ENCODE measurements at regions not wholly inside any gene's neighbourhood (a gene's known extent, or its start where the extent isn't known, plus 50 kb on each side); places are given as distances from the start of the nearest gene placed in this dataset.

DNA sequence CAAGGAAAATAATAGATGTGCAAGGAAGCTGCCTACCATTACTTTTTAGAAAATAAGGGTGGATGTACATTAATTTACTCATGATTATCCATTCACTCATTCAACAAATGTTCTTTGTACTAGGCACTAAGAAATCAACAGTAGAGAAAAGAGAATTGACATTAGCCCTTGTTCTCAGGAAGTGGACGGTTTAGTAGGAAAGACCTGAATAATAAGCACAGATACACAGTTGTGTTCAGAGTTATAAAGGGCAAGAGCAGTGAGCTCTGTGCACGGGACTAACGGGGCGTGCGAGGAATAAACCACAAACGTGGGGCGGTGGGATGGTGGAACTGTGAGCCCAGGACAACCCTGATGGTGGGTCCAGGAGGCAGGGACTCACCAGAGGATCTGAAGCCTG, 94.4 kb upstream of the MBOAT2 start:
- peaks cover 4 to 12% (median 9%) of the 10 kb centered on the region in 4 donors for H3K4me1 ChIP-seq
- no peaks in the 10 kb centered on the region for H3K9me3 ChIP-seq
- no peak overlapping the region for H3K4me3 ChIP-seq
- intact Hi-C loops (cut with DNase I; ENCODE audit: low total_unique reads) = no loop called here
- TF ChIP-seq EP300 (IDR thresholded peaks at IDR 0.05; ENCODE audit: low read depth) (no peak), POLR2A (IDR thresholded peaks at IDR 0.05) (no peak), POLR2AphosphoS5 (IDR thresholded peaks at IDR 0.05) (no peak)
- TF ChIP-seq, protein P1, sequence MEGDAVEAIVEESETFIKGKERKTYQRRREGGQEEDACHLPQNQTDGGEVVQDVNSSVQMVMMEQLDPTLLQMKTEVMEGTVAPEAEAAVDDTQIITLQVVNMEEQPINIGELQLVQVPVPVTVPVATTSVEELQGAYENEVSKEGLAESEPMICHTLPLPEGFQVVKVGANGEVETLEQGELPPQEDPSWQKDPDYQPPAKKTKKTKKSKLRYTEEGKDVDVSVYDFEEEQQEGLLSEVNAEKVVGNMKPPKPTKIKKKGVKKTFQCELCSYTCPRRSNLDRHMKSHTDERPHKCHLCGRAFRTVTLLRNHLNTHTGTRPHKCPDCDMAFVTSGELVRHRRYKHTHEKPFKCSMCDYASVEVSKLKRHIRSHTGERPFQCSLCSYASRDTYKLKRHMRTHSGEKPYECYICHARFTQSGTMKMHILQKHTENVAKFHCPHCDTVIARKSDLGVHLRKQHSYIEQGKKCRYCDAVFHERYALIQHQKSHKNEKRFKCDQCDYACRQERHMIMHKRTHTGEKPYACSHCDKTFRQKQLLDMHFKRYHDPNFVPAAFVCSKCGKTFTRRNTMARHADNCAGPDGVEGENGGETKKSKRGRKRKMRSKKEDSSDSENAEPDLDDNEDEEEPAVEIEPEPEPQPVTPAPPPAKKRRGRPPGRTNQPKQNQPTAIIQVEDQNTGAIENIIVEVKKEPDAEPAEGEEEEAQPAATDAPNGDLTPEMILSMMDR (IDR thresholded peaks at IDR 0.05) = no peak
- WGBS, 2 donors (ENCODE audit: low coverage in 1 of 2) = 88 to 90% methylated on average over 7 of the region's 7 CpGs
- DNase-seq = no peak
- no peak overlapping the region for H3K27ac ChIP-seq
- H3K27me3 ChIP-seq = no peaks in the 10 kb centered on the region
- in situ Hi-C loops (cut with MboI; ENCODE audit: low pct_ligation_motif_present in 1 of 4, low pct_unique_long_range_greater_than_20kb in 1 of 4, low sequenced_read_pairs in 3 of 4) = no loop called here
- no peaks in the 10 kb centered on the region for H3K36me3 ChIP-seq

DNA sequence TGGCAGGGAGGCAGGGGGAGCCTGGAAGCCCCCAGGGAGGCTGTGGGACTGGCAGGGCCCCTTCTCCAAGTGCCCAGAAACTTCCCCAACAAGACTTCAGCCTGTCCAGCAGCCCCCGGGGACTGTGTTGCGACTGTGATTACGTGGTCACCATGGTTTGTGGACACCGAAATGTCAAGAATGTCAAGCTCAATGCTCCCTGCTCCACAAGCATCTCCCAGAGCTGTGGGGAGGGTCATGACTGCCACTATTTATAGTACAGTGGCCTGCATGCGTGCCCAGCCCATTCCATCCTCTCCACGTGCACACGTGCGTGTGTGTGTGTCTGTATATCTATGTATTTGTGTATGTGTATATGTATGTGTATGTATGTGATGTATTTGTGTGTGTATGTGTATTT, 93.8 kb upstream of the MBOAT2 start:
- H3K4me1 ChIP-seq = peaks cover 4 to 12% (median 9%) of the 10 kb centered on the region in 4 donors
- WGBS, 2 donors (ENCODE audit: low coverage in 1 of 2) = 86% methylated on average over 8 of the region's 8 CpGs; no CpG with 5 or more reads in 1 of the 2 donors
- TF ChIP-seq EP300 (IDR thresholded peaks at IDR 0.05; ENCODE audit: low read depth) (no peak), POLR2AphosphoS5 (IDR thresholded peaks at IDR 0.05) (no peak), POLR2A (IDR thresholded peaks at IDR 0.05) (no peak)
- TF ChIP-seq, protein P1 (IDR thresholded peaks at IDR 0.05) = no peak
- no peaks in the 10 kb centered on the region for H3K27me3 ChIP-seq
- no peaks in the 10 kb centered on the region for H3K36me3 ChIP-seq
- in situ Hi-C loops (cut with MboI; ENCODE audit: low pct_ligation_motif_present in 1 of 4, low pct_unique_long_range_greater_than_20kb in 1 of 4, low sequenced_read_pairs in 3 of 4) = no loop called here
- no peaks in the 10 kb centered on the region for H3K9me3 ChIP-seq
- no peak overlapping the region for H3K4me3 ChIP-seq
- DNase-seq = no peak
- H3K27ac ChIP-seq = no peak overlapping the region
- intact Hi-C loops (cut with DNase I; ENCODE audit: low total_unique reads) = no loop called here

DNA sequence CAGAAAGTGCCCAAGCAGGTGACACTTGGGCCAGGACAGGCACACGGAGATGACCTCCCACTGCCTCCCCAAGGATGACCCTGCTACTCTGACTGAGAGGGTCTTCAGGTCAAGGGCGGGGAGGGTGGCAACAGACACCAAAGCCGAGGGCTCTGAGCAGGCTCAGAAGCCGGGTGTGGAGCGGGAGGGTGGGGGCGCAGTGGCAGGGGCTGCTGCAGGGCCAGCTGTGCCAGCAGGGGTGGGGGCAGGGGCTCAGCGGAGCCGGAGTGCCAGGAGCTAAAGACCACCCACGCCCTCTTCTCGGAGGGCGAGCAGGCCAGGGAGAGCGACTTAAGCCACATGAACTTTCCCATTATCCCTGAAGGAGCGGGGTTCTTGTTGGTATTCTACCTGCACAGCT, 93.3 kb upstream of the MBOAT2 start:
- 92% methylated on average over 13 of the region's 13 CpGs; no CpG with 5 or more reads in 1 of the 2 donors for WGBS, 2 donors (ENCODE audit: low coverage in 1 of 2)

DNA sequence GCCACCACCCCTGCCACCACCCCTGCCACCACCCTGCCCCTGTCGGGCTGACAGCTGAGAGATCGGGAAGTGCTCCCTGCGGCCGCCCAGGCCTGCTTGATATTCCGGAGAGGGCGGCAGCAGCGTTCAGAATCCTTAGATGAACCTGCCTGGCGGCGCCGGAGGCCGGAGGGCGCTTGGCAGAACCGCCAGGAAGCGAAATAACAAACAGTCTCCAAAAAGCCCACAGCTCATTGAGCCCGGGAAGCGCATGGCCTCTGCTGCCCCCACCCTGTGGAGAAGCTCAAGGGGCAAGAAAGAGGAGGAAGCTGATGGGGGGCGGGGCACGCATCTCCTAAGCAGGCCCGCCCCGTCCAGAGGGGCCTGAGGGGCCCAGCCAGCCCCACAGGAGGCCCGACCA, 92.2 kb upstream of the MBOAT2 start:
- DNase-seq = peak; percentile 60
- Histone ChIP-seq H3K36me3 (no peaks in the 10 kb centered on the region), H3K27me3 (no peaks in the 10 kb centered on the region), H3K4me1 (peaks cover 4 to 12% (median 9%) of the 10 kb centered on the region in 4 donors), H3K4me3 (peak overlapping the region in 2 of 4 donors; percentile 9 to 28), H3K9me3 (no peaks in the 10 kb centered on the region), H3K27ac (peak overlapping the region in 3 of 4 donors; percentile 16 to 29 (median 18))
- WGBS, 2 donors (ENCODE audit: low coverage in 1 of 2) = 5% methylated on average over 14 of the region's 21 CpGs; no CpG with 5 or more reads in 1 of the 2 donors
- intact Hi-C loops (cut with DNase I; ENCODE audit: low total_unique reads) = no loop called here
- in situ Hi-C loops (cut with MboI; ENCODE audit: low pct_ligation_motif_present in 1 of 4, low pct_unique_long_range_greater_than_20kb in 1 of 4, low sequenced_read_pairs in 3 of 4) = no loop called here
- no peak for TF ChIP-seq EP300 (IDR thresholded peaks at IDR 0.05; ENCODE audit: low read depth)
- TF ChIP-seq, protein P1 (IDR thresholded peaks at IDR 0.05) = peak in 2 of 5 experiments; percentile 7 to 28

More for the DNA sequence above, 93.3 kb upstream of the MBOAT2 start:
- no peak overlapping the region for H3K4me3 ChIP-seq
- in situ Hi-C loops (cut with MboI; ENCODE audit: low pct_ligation_motif_present in 1 of 4, low pct_unique_long_range_greater_than_20kb in 1 of 4, low sequenced_read_pairs in 3 of 4) = no loop called here
- TF ChIP-seq POLR2AphosphoS5 (IDR thresholded peaks at IDR 0.05) (no peak), EP300 (IDR thresholded peaks at IDR 0.05; ENCODE audit: low read depth) (no peak), POLR2A (IDR thresholded peaks at IDR 0.05) (no peak)
- TF ChIP-seq, protein P1 (IDR thresholded peaks at IDR 0.05) = no peak
- no peak for DNase-seq
- H3K36me3 ChIP-seq = no peaks in the 10 kb centered on the region
- H3K27ac ChIP-seq = no peak overlapping the region
- H3K4me1 ChIP-seq = peaks cover 4 to 12% (median 9%) of the 10 kb centered on the region in 4 donors
- no peaks in the 10 kb centered on the region for H3K9me3 ChIP-seq
- intact Hi-C loops (cut with DNase I; ENCODE audit: low total_unique reads) = no loop called here
- H3K27me3 ChIP-seq = no peaks in the 10 kb centered on the region

All from transverse colon (tissue), 4 donors.